Heart left ventricle (tissue), 13 donors: ENCODE measurements at regions not wholly inside any gene's neighbourhood (a gene's known extent, or its start where the extent isn't known, plus 50 kb on each side); places are given as distances from the start of the nearest gene placed in this dataset.
"Not testable (repeated sequence)": the region's sequence is repeated elsewhere in the genome, so short reads cannot be mapped to it uniquely, and the experiment has no call there.

Experiments used
- POLR2A ChIP-seq, 2 donors: fragments of 450-650 bp; IDR thresholded peaks; one replicate each; pipeline ENCODE4 v1.6.1; 2017; ENCODE audit warnings: antibody characterized with exemption in 2 of 2, mild to moderate bottlenecking in 2 of 2, moderate library complexity in 2 of 2
- TF ChIP-seq, protein P1 (sequence below), 12 donors: fragments of 200-600 bp; sonication (generic) in 4 of 12; IDR thresholded peaks; one replicate each; pipeline versions ENCODE4 v1.5.0 to v1.8.0; 2018 to 2022; ENCODE audit warnings: antibody characterized with exemption in 12 of 12, mild to moderate bottlenecking in 5 of 12
- donor health status: ischemic (EF 13 %, LVEDD 7.1; RV severe dilation, severe dysfunction).
- donor health status: DM: no; HTN: yes; CAD: no.
- donor health status: DM: no; HTN: no; CAD: no.
- donor health status: ischemic (EF 25% LVEDD 6.9; RV normal size, moderate dysfunction).
- donor health status: ischemic (EF 25% LVEDD 5.7; RV mildly dilated, moderate dysfunction).
- donor health status: ischemic (EF 35%, LVEDD 5.7; RV mildly dilated, moderate dysfunction).
- donor health status: nonischemic (EF 11% LVEDD 7.7; RV severe dilation, severe dysfunction).
- donor health status: DM: yes; HTN: yes; CAD: no.
- donor health status: PGD.
- donor health status: ischemic (EF 29% LVEDD 5.4; RV normal size, mild dysfunction).
- donor health status: nonischemic (EF 23%, LVEDD 6.1; RV moderate dilation, normal function).

DNA sequence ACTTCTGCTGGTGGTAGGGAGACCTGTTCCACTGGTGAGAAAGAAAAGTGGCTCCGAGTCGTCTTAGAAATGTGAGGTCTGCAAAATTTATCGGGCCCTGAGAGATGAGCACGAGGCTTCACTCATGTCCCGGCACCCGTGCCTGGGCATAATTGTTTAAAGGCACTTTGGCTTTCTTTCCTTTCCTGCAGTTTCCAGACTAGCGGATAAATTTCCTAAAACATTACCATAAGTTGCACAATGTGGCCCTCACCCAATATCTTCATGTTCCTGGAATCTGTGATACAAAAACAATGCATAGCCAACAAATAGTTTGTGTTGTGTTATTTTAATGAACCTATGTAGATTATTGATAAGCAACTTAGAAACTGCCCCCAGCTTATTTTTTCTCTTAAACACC, 52.6 kb upstream of the GOLGA8O start:
- TF ChIP-seq, protein P1, sequence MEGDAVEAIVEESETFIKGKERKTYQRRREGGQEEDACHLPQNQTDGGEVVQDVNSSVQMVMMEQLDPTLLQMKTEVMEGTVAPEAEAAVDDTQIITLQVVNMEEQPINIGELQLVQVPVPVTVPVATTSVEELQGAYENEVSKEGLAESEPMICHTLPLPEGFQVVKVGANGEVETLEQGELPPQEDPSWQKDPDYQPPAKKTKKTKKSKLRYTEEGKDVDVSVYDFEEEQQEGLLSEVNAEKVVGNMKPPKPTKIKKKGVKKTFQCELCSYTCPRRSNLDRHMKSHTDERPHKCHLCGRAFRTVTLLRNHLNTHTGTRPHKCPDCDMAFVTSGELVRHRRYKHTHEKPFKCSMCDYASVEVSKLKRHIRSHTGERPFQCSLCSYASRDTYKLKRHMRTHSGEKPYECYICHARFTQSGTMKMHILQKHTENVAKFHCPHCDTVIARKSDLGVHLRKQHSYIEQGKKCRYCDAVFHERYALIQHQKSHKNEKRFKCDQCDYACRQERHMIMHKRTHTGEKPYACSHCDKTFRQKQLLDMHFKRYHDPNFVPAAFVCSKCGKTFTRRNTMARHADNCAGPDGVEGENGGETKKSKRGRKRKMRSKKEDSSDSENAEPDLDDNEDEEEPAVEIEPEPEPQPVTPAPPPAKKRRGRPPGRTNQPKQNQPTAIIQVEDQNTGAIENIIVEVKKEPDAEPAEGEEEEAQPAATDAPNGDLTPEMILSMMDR (IDR thresholded peaks at IDR 0.05): not testable (repeated sequence)
- TF ChIP-seq POLR2A (IDR thresholded peaks at IDR 0.05): not testable (repeated sequence)
